ENCODE measurements at regions not wholly inside any gene's neighbourhood (a gene's known extent, or its start where the extent isn't known, plus 50 kb on each side); places are given as distances from the start of the nearest gene placed in this dataset.

DNA sequence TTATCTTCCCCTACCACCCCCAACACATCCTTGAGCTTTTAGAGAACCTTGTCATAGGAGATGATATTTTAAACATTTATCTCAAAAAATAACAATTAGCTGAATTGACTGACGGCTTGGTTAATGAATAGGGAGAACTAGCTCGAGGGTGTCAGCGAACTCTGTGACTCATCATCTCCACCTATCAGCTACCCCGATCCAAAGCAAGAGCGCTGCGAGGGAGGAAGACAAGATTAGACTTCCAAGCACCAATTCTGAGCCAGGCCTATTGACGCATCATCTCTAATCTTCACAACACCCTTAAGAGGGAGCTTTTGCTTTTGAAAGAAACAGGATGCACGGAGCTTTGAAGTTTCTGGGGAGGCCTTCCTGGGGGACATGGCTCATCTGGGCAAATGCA, 51.0 kb upstream of the GALNT18 start:
- Histone ChIP-seq H3K9me3 (no peaks in the 10 kb centered on the region), H3K4me1 (ENCODE audit: control insufficient read depth in 1 of 2, low read depth in 2 of 2) (no peaks in the 10 kb centered on the region), H3K4me3 (no peak overlapping the region), H3K27me3 (replicated peaks; ENCODE audit: insufficient read depth) (no peaks in the 10 kb centered on the region), H3K36me3 (no peaks in the 10 kb centered on the region), H3K27ac (no peak overlapping the region)
- TF ChIP-seq CTCF (IDR thresholded peaks at IDR 0.05): no peak
- ATAC-seq (ENCODE audit: insufficient number of reproducible peaks, low FRiP score, low read depth) (no peak), DNase-seq (ENCODE audit: low spot score) (no peak)

DNA sequence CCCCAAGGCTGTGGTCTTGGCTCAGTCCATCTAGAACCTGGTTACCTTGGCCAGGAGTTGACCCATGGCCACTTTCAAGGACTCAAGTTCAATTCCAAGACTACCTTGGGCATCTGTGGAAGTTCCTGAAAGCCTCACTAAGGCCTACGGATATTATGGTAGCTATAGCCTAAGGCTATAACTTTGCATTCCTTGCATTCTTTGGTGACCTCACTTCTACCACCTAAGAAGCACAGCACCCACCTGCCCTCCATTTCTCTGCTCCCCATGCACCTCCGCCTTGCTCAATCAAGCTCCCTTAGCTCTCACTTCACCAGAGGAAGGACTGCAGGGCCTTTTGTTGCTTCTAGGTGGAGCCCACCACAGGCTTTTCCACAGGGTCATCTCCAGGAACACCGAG, 50.3 kb upstream of the GALNT18 start:
- no peaks in the 10 kb centered on the region for H3K9me3 ChIP-seq
- no peak for ATAC-seq (ENCODE audit: insufficient number of reproducible peaks, low FRiP score, low read depth)
- no peak overlapping the region for H3K27ac ChIP-seq
- H3K4me1 ChIP-seq (ENCODE audit: control insufficient read depth in 1 of 2, low read depth in 2 of 2): no peaks in the 10 kb centered on the region
- H3K27me3 ChIP-seq (replicated peaks; ENCODE audit: insufficient read depth): no peaks in the 10 kb centered on the region
- no peak for TF ChIP-seq CTCF (IDR thresholded peaks at IDR 0.05)
- no peaks in the 10 kb centered on the region for H3K36me3 ChIP-seq
- DNase-seq (ENCODE audit: low spot score): no peak
- H3K4me3 ChIP-seq: no peak overlapping the region

Data from thoracic aorta (tissue), 2 donors.